Lung (tissue), 11 donors: ENCODE measurements at regions not wholly inside any gene's neighbourhood (a gene's known extent, or its start where the extent isn't known, plus 50 kb on each side); places are given as distances from the start of the nearest gene placed in this dataset.

Source experiments
- ATAC-seq: fragments of 200-7000 bp; cut with Tn5 transposase; one replicate; pipeline ENCODE4 v1.9.1; 2020; ENCODE audit warnings: moderate number of reproducible peaks; ENCODE audit not compliant: insufficient read depth, low FRiP score
- DNase-seq, 3 donors: peaks; one replicate each; pipeline ENCODE4 v3.0.0-alpha.2; 2013 to 2017
- H3K27ac ChIP-seq, 2 donors: one replicate each; pipeline ENCODE4 v1.5.1; 2013; ENCODE audit warnings: mild to moderate bottlenecking in 2 of 2, moderate library complexity in 2 of 2, control low read depth in 1 of 2, inconsistent platforms in 1 of 2, low read depth in 1 of 2, low read length in 1 of 2
- H3K27me3 ChIP-seq, 3 donors: one replicate each; pipeline ENCODE4 v1.5.1; 2013; ENCODE audit warnings: low read length in 2 of 3; ENCODE audit not compliant: control insufficient read depth in 3 of 3, insufficient read depth in 3 of 3
- H3K36me3 ChIP-seq, 4 donors: one replicate each; pipeline ENCODE4 v1.5.1; 2013; ENCODE audit warnings: low read length in 4 of 4, mild to moderate bottlenecking in 1 of 4, moderate library complexity in 1 of 4; ENCODE audit not compliant: control insufficient read depth in 4 of 4, insufficient read depth in 4 of 4
- H3K4me1 ChIP-seq, 5 donors: one replicate each; pipeline ENCODE4 v1.5.1; 2013; ENCODE audit warnings: low read length in 5 of 5, mild to moderate bottlenecking in 2 of 5, moderate library complexity in 1 of 5; ENCODE audit not compliant: control insufficient read depth in 5 of 5, insufficient read depth in 5 of 5
- H3K4me3 ChIP-seq: one replicate; pipeline ENCODE4 v1.5.1; 2013; ENCODE audit warnings: mild to moderate bottlenecking, control low read depth, moderate library complexity
- H3K9ac ChIP-seq, 2 donors: one replicate each; pipeline ENCODE4 v1.5.1; 2013; ENCODE audit warnings: low read length in 2 of 2, control low read depth in 1 of 2; ENCODE audit not compliant: insufficient read depth in 1 of 2
- H3K9me3 ChIP-seq, 4 donors: one replicate each; pipeline ENCODE4 v1.5.1; 2013; ENCODE audit warnings: low read length in 3 of 4, mild to moderate bottlenecking in 1 of 4, moderate library complexity in 1 of 4; ENCODE audit not compliant: control insufficient read depth in 4 of 4, insufficient read depth in 3 of 4
- WGBS, 2 donors: extraction: QIAGEN DNeasy Blood & Tissue Kit; methylation state at CpG; one replicate each; pipeline ENCODE4 v1.1.7; 2013; 5-methylcytosine and 5-hydroxymethylcytosine counted together
- TF ChIP-seq, protein P1 (sequence below): IDR thresholded peaks from 2 replicates; pipeline ENCODE4 v1.5.1; 2012; ENCODE audit warnings: mild to moderate bottlenecking; ENCODE audit errors: control extremely low read depth, extremely low read depth
- donor health status: control.
- donor health status: control.
- donor health status: Bipolar disorder and iron deficiency.
- donor health status: healthy.
- donor health status: DM: yes; HTN: yes; CAD: no.

DNA sequence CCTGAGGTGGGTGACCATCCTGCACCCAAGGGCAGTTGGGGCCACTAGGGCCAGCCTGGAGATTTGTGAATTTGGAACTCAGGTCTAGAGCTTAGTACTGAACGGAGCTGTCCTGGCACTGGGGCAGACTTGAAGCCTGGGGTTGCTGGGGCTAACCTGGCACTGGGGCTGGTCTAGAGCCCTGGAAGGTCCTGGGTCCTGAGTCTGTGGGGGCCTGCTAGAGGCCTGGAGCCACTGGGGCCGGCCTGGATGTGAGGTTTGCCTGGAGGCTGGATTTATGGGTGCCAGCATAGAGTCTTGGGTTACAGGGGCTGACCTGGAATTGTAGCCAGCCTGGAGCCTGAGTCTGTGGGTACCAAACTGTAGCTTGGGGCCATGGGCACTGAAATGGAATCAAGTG, 1216.9 kb downstream of the CDH11 start:
- ATAC-seq (no peak), DNase-seq (no peak)
- Histone ChIP-seq H3K9me3 (peaks cover 0 to 2% (median 0%) of the 10 kb centered on the region in 4 donors), H3K4me3 (no peak overlapping the region), H3K9ac (no peak overlapping the region), H3K4me1 (no peaks in the 10 kb centered on the region), H3K27me3 (no peaks in the 10 kb centered on the region), H3K36me3 (no peaks in the 10 kb centered on the region), H3K27ac (no peak overlapping the region)
- WGBS, 2 donors = 86 to 92% methylated on average over 2 of the region's 2 CpGs
- TF ChIP-seq, protein P1, sequence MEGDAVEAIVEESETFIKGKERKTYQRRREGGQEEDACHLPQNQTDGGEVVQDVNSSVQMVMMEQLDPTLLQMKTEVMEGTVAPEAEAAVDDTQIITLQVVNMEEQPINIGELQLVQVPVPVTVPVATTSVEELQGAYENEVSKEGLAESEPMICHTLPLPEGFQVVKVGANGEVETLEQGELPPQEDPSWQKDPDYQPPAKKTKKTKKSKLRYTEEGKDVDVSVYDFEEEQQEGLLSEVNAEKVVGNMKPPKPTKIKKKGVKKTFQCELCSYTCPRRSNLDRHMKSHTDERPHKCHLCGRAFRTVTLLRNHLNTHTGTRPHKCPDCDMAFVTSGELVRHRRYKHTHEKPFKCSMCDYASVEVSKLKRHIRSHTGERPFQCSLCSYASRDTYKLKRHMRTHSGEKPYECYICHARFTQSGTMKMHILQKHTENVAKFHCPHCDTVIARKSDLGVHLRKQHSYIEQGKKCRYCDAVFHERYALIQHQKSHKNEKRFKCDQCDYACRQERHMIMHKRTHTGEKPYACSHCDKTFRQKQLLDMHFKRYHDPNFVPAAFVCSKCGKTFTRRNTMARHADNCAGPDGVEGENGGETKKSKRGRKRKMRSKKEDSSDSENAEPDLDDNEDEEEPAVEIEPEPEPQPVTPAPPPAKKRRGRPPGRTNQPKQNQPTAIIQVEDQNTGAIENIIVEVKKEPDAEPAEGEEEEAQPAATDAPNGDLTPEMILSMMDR = no peak

DNA sequence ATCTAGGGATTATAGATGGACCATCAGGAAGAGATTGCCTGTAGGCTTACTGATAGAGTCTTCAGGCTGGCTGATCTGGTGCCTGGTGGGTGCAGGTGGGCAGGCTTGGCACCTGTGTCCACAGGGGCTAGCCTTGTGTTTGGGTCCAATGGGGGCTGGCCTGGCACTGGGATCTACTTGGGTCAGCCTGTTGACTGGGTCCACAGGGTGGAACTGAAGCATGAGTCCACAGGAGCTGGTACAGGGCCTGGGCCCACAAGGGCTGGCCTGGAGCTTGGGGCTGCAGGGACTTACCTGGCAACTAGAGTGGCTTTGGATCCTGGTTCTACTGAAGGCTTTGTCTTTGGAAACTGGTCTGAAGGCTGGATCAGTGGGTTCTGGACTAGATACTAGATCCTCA, 1217.7 kb downstream of the CDH11 start:
- no peaks in the 10 kb centered on the region for H3K4me1 ChIP-seq
- no peaks in the 10 kb centered on the region for H3K27me3 ChIP-seq
- no peak overlapping the region for H3K27ac ChIP-seq
- H3K36me3 ChIP-seq = no peaks in the 10 kb centered on the region
- no peak for DNase-seq
- H3K9ac ChIP-seq = no peak overlapping the region
- H3K9me3 ChIP-seq = peaks cover 0 to 2% (median 0%) of the 10 kb centered on the region in 4 donors
- no peak for ATAC-seq
- TF ChIP-seq, protein P1 = no peak
- H3K4me3 ChIP-seq = no peak overlapping the region

DNA sequence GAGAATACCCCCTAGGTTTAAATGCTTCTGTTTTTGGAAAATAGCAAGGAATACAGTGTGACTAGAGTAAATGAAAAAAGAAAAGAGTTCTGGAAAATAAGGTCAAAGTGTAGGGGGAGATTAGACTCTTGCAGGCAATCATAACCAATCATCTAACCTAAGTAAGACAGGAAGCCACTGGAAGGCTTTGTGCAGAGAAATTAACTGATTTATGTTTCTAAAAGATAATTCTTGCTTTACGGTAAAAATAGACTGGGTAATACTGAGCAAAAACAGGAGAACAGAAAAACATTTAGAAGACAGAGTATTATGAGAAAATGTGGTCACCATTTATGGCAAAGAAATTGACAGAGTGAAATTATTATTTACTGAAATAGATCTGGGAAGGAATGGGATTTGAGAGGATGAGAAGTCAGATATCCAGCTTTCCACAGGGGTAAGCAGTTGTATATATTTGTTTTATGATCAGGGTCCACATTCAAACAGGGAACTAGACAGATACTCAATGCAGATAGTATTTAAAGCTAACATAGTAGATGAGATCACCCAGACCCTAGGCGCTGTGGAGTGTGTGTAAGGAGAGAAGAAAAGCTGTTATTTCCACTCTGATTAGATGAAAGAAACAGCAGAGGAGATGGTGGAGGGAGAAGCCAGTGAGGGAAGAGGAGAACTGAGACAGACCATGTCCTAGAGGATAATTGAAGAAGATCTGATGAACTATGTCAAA, 1225.3 kb downstream of the CDH11 start:
- Histone ChIP-seq H3K9ac (no peak overlapping the region), H3K36me3 (no peaks in the 10 kb centered on the region), H3K9me3 (peaks cover 0 to 2% (median 0%) of the 10 kb centered on the region in 4 donors), H3K27ac (no peak overlapping the region), H3K4me1 (no peaks in the 10 kb centered on the region), H3K4me3 (no peak overlapping the region), H3K27me3 (no peaks in the 10 kb centered on the region)
- TF ChIP-seq, protein P1 = no peak
- 71 to 76% methylated on average over 2 of the region's 2 CpGs for WGBS, 2 donors
- DNase-seq = no peak
- ATAC-seq = no peak

DNA sequence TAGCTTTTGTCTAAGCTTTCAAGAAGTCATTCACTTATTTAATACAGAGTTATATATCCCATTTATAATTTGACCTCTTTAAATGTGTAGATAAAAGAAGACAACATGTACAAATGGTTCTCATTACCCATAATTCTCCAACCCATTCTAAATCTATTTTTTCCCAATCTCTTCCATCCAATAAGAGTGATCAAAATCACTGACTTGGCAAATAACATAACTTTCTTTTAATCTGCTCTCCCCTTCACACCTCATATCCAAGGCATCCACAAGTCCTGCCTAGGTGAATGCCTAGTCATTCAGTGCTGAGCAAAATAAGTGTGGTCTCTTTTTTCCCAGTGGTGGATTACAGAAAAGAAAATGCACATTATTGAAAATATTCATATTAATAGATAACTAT, 1231.1 kb downstream of the CDH11 start:
- no peak for ATAC-seq
- Histone ChIP-seq H3K36me3 (no peaks in the 10 kb centered on the region), H3K9me3 (peaks cover 0 to 2% (median 0%) of the 10 kb centered on the region in 4 donors), H3K27ac (no peak overlapping the region), H3K27me3 (no peaks in the 10 kb centered on the region), H3K9ac (no peak overlapping the region), H3K4me3 (no peak overlapping the region), H3K4me1 (peaks cover 0 to 7% (median 0%) of the 10 kb centered on the region in 5 donors)
- TF ChIP-seq, protein P1 = no peak
- DNase-seq = no peak
